H1 (cell line): ENCODE measurements at regions not wholly inside any gene's neighbourhood (a gene's known extent, or its start where the extent isn't known, plus 50 kb on each side); places are given as distances from the start of the nearest gene placed in this dataset.

Source experiments
- CTCF ChIA-PET: fragments of 300-600 bp; sonication (Branson Sonifier 250); formaldehyde crosslinking; loops from one replicate; lab custom pipeline; 2021; ENCODE audit not compliant: partially characterized antibody; lab: Charles Lee
- POLR2A ChIA-PET: fragments of 300-600 bp; sonication (Branson Sonifier 250); formaldehyde crosslinking; loops from one replicate; lab custom pipeline; 2021; ENCODE audit warnings: inconsistent platforms; ENCODE audit not compliant: partially characterized antibody; lab: Charles Lee
- DNase-seq, 2 experiments: peaks; one replicate each; pipeline versions ENCODE4 v3.0.0 to v3.0.0-alpha.2; 2010 to 2022; ENCODE audit warnings: low spot score in 2 of 2, low read depth in 1 of 2, mixed read lengths in 1 of 2
- FAIRE-seq: peaks from 2 replicates; lab custom pipeline; 2011; peaks lifted over from hg19 to GRCh38; lab: Jason Lieb, UNC
- H2AFZ ChIP-seq: 2 replicates; pipeline ENCODE4 v1.8.1; 2012; ENCODE audit warnings: low read length, inconsistent platforms
- H2AK5ac ChIP-seq: 2 replicates; pipeline ENCODE4 v1.6.1; 2013; ENCODE audit warnings: low read depth, low read length
- H2BK120ac ChIP-seq: replicated peaks from 2 replicates; pipeline ENCODE3; 2013; ENCODE audit warnings: low read depth, low read length, inconsistent platforms
- H2BK12ac ChIP-seq: 2 replicates; pipeline ENCODE4 v1.6.1; 2013; ENCODE audit warnings: low read depth, low read length
- H2BK15ac ChIP-seq: 2 replicates; pipeline ENCODE4 v1.6.1; 2013; ENCODE audit warnings: low read length
- H2BK20ac ChIP-seq: 2 replicates; pipeline ENCODE4 v1.6.1; 2013; ENCODE audit warnings: low read length
- H2BK5ac ChIP-seq: 2 replicates; pipeline ENCODE4 v1.6.1; 2013; ENCODE audit warnings: low read depth, low read length
- H3K14ac ChIP-seq: 2 replicates; pipeline ENCODE4 v1.6.1; 2013; ENCODE audit warnings: inconsistent platforms; ENCODE audit not compliant: insufficient read length
- H3K18ac ChIP-seq: 2 replicates; pipeline ENCODE4 v1.6.1; 2013; ENCODE audit warnings: low read length; ENCODE audit errors: extremely low read depth
- H3K23ac ChIP-seq: 2 replicates; pipeline ENCODE4 v1.6.1; 2013; ENCODE audit warnings: inconsistent platforms; ENCODE audit not compliant: insufficient read length
- H3K23me2 ChIP-seq: 2 replicates; pipeline ENCODE4 v1.6.1; 2013; ENCODE audit warnings: low read depth, low read length
- H3K27ac ChIP-seq: 2 replicates; pipeline ENCODE4 v1.6.1; 2011; ENCODE audit warnings: low read depth, low read length, inconsistent platforms
- H3K27me3 ChIP-seq, 4 experiments: replicated peaks in 1 of 4; 1 replicate in 1 of 4; 2 replicates in 3 of 4; pipeline versions ENCODE4 v1.6.1 to v1.8.1; 2011 to 2013; ENCODE audit warnings: low read length in 3 of 4, mild to moderate bottlenecking in 3 of 4, inconsistent platforms in 2 of 4, mixed read lengths in 2 of 4, moderate library complexity in 1 of 4; ENCODE audit not compliant: control insufficient read depth in 3 of 4, insufficient read depth in 3 of 4; ENCODE audit errors: extremely low read depth in 1 of 4
- H3K36me3 ChIP-seq, 4 experiments: 2 replicates each; pipeline versions ENCODE4 v1.6.1 to v1.8.1; 2011 to 2013; ENCODE audit warnings: mild to moderate bottlenecking in 4 of 4, low read length in 3 of 4, moderate library complexity in 2 of 4, control low read depth in 1 of 4, inconsistent platforms in 1 of 4; ENCODE audit not compliant: insufficient read depth in 4 of 4, control insufficient read depth in 2 of 4
- H3K4ac ChIP-seq: replicated peaks from 2 replicates; pipeline ENCODE3; 2013; ENCODE audit warnings: low read length, low read depth, mixed read lengths, inconsistent platforms; ENCODE audit not compliant: insufficient read length
- H3K4me1 ChIP-seq, 4 experiments: replicated peaks in 1 of 4; 1 replicate in 1 of 4; 2 replicates in 3 of 4; pipeline versions ENCODE4 v1.6.1 to v1.8.1; 2011 to 2013; ENCODE audit warnings: low read length in 3 of 4, inconsistent platforms in 2 of 4, mixed read lengths in 1 of 4; ENCODE audit not compliant: insufficient read depth in 4 of 4, control insufficient read depth in 3 of 4
- H3K4me2 ChIP-seq, 2 experiments: 2 replicates each; pipeline versions ENCODE4 v1.6.1 to v1.8.1; 2011 to 2013; ENCODE audit warnings: low read depth in 2 of 2, low read length in 2 of 2, control low read depth in 1 of 2, inconsistent platforms in 1 of 2, mild to moderate bottlenecking in 1 of 2; ENCODE audit not compliant: insufficient read depth in 1 of 2
- H3K4me3 ChIP-seq, 4 experiments: fragments of 200-600, 300-600 bp in 1 of 4; sonication (generic), shearing (Covaris generic), sonication (Bioruptor Twin) in 1 of 4; 2 replicates each; pipeline versions ENCODE4 v1.5.1 to v1.8.1; 2011 to 2016; ENCODE audit warnings: low read length in 4 of 4, low read depth in 3 of 4, control low read depth in 2 of 4, inconsistent platforms in 2 of 4, mild to moderate bottlenecking in 2 of 4, mixed read lengths in 1 of 4, moderate library complexity in 1 of 4; ENCODE audit not compliant: insufficient read depth in 2 of 4; ENCODE audit errors: extremely low read depth in 1 of 4
- H3K56ac ChIP-seq: replicated peaks from 2 replicates; pipeline ENCODE3; 2013; ENCODE audit warnings: low read depth, mild to moderate bottlenecking, mixed read lengths, low read length, inconsistent platforms; ENCODE audit not compliant: insufficient read length
- H3K79me1 ChIP-seq: 2 replicates; pipeline ENCODE4 v1.6.1; 2013; ENCODE audit warnings: low read depth, low read length, control low read depth
- H3K79me2 ChIP-seq, 2 experiments: 2 replicates each; pipeline versions ENCODE4 v1.6.1 to v1.8.1; 2012 to 2013; ENCODE audit warnings: low read length in 2 of 2, mild to moderate bottlenecking in 2 of 2, inconsistent platforms in 1 of 2; ENCODE audit not compliant: insufficient read depth in 2 of 2, control insufficient read depth in 1 of 2
- H3K9ac ChIP-seq, 4 experiments: replicated peaks in 1 of 4; 1 replicate in 1 of 4; 2 replicates in 3 of 4; pipeline versions ENCODE4 v1.6.1 to v1.8.1; 2011 to 2013; ENCODE audit warnings: low read depth in 3 of 4, low read length in 3 of 4, control low read depth in 2 of 4, mild to moderate bottlenecking in 2 of 4, moderate library complexity in 2 of 4, inconsistent platforms in 1 of 4; ENCODE audit errors: extremely low read depth in 1 of 4
- H3K9me3 ChIP-seq, 2 experiments: 2 replicates each; pipeline versions ENCODE4 v1.6.1 to v1.8.1; 2012 to 2013; ENCODE audit warnings: mild to moderate bottlenecking in 2 of 2, moderate library complexity in 2 of 2, control low read depth in 1 of 2, inconsistent platforms in 1 of 2, low read depth in 1 of 2, low read length in 1 of 2, mixed read lengths in 1 of 2; ENCODE audit not compliant: insufficient read depth in 2 of 2
- H4K20me1 ChIP-seq, 2 experiments: replicated peaks in 1 of 2; 2 replicates each; pipeline versions ENCODE3 to v1.8.1; 2011 to 2013; ENCODE audit warnings: inconsistent platforms in 2 of 2, low read length in 2 of 2, mild to moderate bottlenecking in 1 of 2; ENCODE audit not compliant: insufficient read depth in 2 of 2, control insufficient read depth in 1 of 2
- H4K5ac ChIP-seq: 2 replicates; pipeline ENCODE4 v1.6.1; 2013; ENCODE audit warnings: low read length, low read depth, mixed read lengths, inconsistent platforms; ENCODE audit not compliant: insufficient read length
- H4K8ac ChIP-seq: 2 replicates; pipeline ENCODE4 v1.8.0; 2013; ENCODE audit warnings: mild to moderate bottlenecking, moderate library complexity, low read length, inconsistent platforms; ENCODE audit not compliant: insufficient read depth; ENCODE audit errors: extremely low read depth
- H4K91ac ChIP-seq: replicated peaks from 2 replicates; pipeline ENCODE3; 2013; ENCODE audit warnings: low read length, mixed read lengths, inconsistent platforms; ENCODE audit not compliant: insufficient read length
- BCL11A ChIP-seq, 2 experiments: IDR thresholded peaks; one replicate each; pipeline ENCODE4 v1.6.1; 2011; ENCODE audit warnings: low read depth in 2 of 2, low read length in 2 of 2, mild to moderate bottlenecking in 2 of 2
- BRCA1 ChIP-seq: IDR thresholded peaks from 2 replicates; pipeline ENCODE4 v1.6.1; 2012; ENCODE audit warnings: low read depth, low read length, improper control_type of control experiment
- CBX5 ChIP-seq: fragments of 300-800, 300-1000 bp; sonication (generic); IDR thresholded peaks from 2 replicates; pipeline ENCODE4 v1.7.1; 2016; ENCODE audit warnings: antibody characterized with exemption, low read length, low read depth
- CBX8 ChIP-seq: fragments of 300-800, 300-1000 bp; sonication (generic); IDR thresholded peaks from 2 replicates; pipeline ENCODE4 v1.7.1; 2016; ENCODE audit warnings: low read depth, low read length, borderline replicate concordance
- CHD1 ChIP-seq: IDR thresholded peaks from 2 replicates; pipeline ENCODE4 v1.6.1; 2012; ENCODE audit warnings: low read depth, low read length, improper control_type of control experiment
- MAFK ChIP-seq: IDR thresholded peaks from 2 replicates; pipeline ENCODE4 v1.6.1; 2012; ENCODE audit warnings: low read depth, mild to moderate bottlenecking, improper control_type of control experiment, low read length
- NANOG ChIP-seq: IDR thresholded peaks from 2 replicates; pipeline ENCODE4 v1.6.1; 2011; ENCODE audit warnings: low read length, low read depth, mild to moderate bottlenecking, inconsistent platforms; ENCODE audit not compliant: insufficient read depth, poor library complexity, severe bottlenecking
- RXRA ChIP-seq: IDR thresholded peaks from 2 replicates; pipeline ENCODE4 v1.6.1; 2011; ENCODE audit warnings: low read depth, mild to moderate bottlenecking, low read length, moderate library complexity; ENCODE audit not compliant: insufficient read depth
- SAP30 ChIP-seq: fragments of 300-600 bp; sonication (generic); IDR thresholded peaks from 2 replicates; pipeline ENCODE4 v1.7.1; 2012; ENCODE audit warnings: low read length, moderate library complexity, mild to moderate bottlenecking, inconsistent platforms; ENCODE audit not compliant: insufficient read depth, insufficient replicate concordance
- SIN3A ChIP-seq, 2 experiments: IDR thresholded peaks in 1 of 2; conservative IDR thresholded peaks in 1 of 2; 2 replicates each; pipeline ENCODE4 v1.6.1; 2011 to 2012; ENCODE audit warnings: low read length in 2 of 2, improper control_type of control experiment in 1 of 2, low read depth in 1 of 2, mild to moderate bottlenecking in 1 of 2
- SP2 ChIP-seq: IDR thresholded peaks from 2 replicates; pipeline ENCODE4 v1.6.1; 2012; ENCODE audit warnings: mild to moderate bottlenecking, low read length, inconsistent platforms
- SUZ12 ChIP-seq: fragments of 200-600 bp; sonication (generic); IDR thresholded peaks from 2 replicates; pipeline ENCODE4 v1.6.1; 2012; ENCODE audit warnings: mild to moderate bottlenecking, inconsistent platforms, low read length, moderate library complexity, mixed read lengths
- YY1 ChIP-seq: IDR thresholded peaks from 2 replicates; pipeline ENCODE4 v1.6.1; 2011; ENCODE audit warnings: low read depth, mild to moderate bottlenecking, low read length
- ZNF274 ChIP-seq: IDR thresholded peaks from 2 replicates; pipeline ENCODE4 v1.7.0; 2012; ENCODE audit warnings: low read length, borderline replicate concordance; ENCODE audit errors: extremely low read depth
- WGBS, 2 experiments: shearing (Covaris generic) in 1 of 2; methylation state at CpG; one replicate each; pipeline versions ENCODE4 v1.1.6 to v1.1.7; 2013 to 2015; ENCODE audit warnings: low lambda C conversion rate in 2 of 2, mixed read lengths in 2 of 2, inconsistent platforms in 1 of 2, low coverage in 1 of 2, missing lambda C conversion rate in 1 of 2; ENCODE audit not compliant: insufficient replicate concordance in 2 of 2, insufficient coverage in 1 of 2, insufficient read length in 1 of 2; ENCODE audit errors: extremely low coverage in 1 of 2, missing lambda C conversion rate in 1 of 2; 5-methylcytosine and 5-hydroxymethylcytosine counted together
- TF ChIP-seq, protein P1 (sequence below): IDR thresholded peaks from 2 replicates; pipeline ENCODE4 v1.6.1; 2012; ENCODE audit warnings: inconsistent platforms

DNA sequence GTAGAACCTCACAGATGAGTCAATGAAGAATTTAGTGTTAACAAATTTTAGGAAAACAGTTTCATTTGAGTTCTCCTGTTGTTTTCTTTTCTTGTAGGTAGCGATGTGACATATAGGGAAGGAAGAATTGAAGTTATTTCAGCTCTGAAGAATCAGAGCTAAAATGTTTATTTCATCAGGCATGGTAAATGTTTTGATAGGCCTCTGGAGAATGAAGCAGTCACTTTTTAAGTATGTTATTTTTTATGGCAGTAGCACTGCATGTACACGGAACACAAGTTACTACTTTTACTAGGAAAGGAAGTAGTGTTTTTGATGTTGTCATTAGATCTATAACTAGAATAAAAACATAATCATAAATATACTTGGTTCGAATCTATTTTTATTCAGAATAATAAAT, 1357.3 kb upstream of the CITED2 start:
- H2BK12ac ChIP-seq = no peak overlapping the region
- no peak overlapping the region for H3K14ac ChIP-seq
- ChIA-PET POLR2A (no interaction called here), CTCF (no interaction called here)
- no peak overlapping the region for H2BK20ac ChIP-seq
- H4K8ac ChIP-seq = no peak overlapping the region
- WGBS, 2 experiments = 93% methylated on average over 3 of the region's 3 CpGs; no CpG with 5 or more reads in 1 of the 2 experiments
- H3K18ac ChIP-seq = no peak overlapping the region
- no peak overlapping the region for H3K23ac ChIP-seq
- H2BK120ac ChIP-seq = no peak overlapping the region
- H3K4me3 ChIP-seq = no peak overlapping the region
- H3K27ac ChIP-seq = no peak overlapping the region
- no peak overlapping the region for H2BK15ac ChIP-seq
- H2BK5ac ChIP-seq = no peak overlapping the region
- H3K9me3 ChIP-seq = no peaks in the 10 kb centered on the region
- no peak for FAIRE-seq
- no peaks in the 10 kb centered on the region for H4K20me1 ChIP-seq
- H3K36me3 ChIP-seq = no peaks in the 10 kb centered on the region
- H2AFZ ChIP-seq = no peak overlapping the region
- no peaks in the 10 kb centered on the region for H3K23me2 ChIP-seq
- H3K79me2 ChIP-seq = no peaks in the 10 kb centered on the region
- no peak overlapping the region for H4K91ac ChIP-seq
- no peak overlapping the region for H2AK5ac ChIP-seq
- no peak for DNase-seq
- H3K4me2 ChIP-seq = no peak overlapping the region
- H3K4ac ChIP-seq = no peak overlapping the region
- no peak overlapping the region for H3K56ac ChIP-seq
- no peaks in the 10 kb centered on the region for H3K4me1 ChIP-seq
- no peaks in the 10 kb centered on the region for H3K79me1 ChIP-seq
- no peak overlapping the region for H3K9ac ChIP-seq
- no peak overlapping the region for H4K5ac ChIP-seq
- H3K27me3 ChIP-seq = no peaks in the 10 kb centered on the region
- no peak for TF ChIP-seq SAP30
- no peak for TF ChIP-seq BCL11A (IDR thresholded peaks at IDR 0.05; ENCODE audit: low read depth in 2 of 2, low read length in 2 of 2)
- no peak for TF ChIP-seq CBX8
- TF ChIP-seq ZNF274 = no peak
- no peak for TF ChIP-seq NANOG
- TF ChIP-seq CHD1 = no peak
- TF ChIP-seq RXRA = no peak
- TF ChIP-seq MAFK = no peak
- no peak for TF ChIP-seq BRCA1
- no peak for TF ChIP-seq SIN3A (conservative IDR thresholded peaks at IDR 0.05 in 1 of 2, IDR thresholded peaks at IDR 0.05 in 1 of 2; ENCODE audit: low read depth in 1 of 2, low read length in 2 of 2)
- TF ChIP-seq, protein P1, sequence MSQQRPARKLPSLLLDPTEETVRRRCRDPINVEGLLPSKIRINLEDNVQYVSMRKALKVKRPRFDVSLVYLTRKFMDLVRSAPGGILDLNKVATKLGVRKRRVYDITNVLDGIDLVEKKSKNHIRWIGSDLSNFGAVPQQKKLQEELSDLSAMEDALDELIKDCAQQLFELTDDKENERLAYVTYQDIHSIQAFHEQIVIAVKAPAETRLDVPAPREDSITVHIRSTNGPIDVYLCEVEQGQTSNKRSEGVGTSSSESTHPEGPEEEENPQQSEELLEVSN = no peak
- no peak for TF ChIP-seq YY1
- no peak for TF ChIP-seq SP2
- no peak for TF ChIP-seq SUZ12
- TF ChIP-seq CBX5 = no peak
